Esophagus muscularis mucosa (tissue), 4 donors: ENCODE measurements at regions not wholly inside any gene's neighbourhood (a gene's known extent, or its start where the extent isn't known, plus 50 kb on each side); places are given as distances from the start of the nearest gene placed in this dataset.

ENCODE experiments used
- CTCF ChIP-seq, 3 experiments: fragments of 200-600 bp in 2 of 3; fragments of 450-650 bp in 1 of 3; sonication (generic) in 2 of 3; IDR thresholded peaks; one replicate each; pipeline ENCODE4 v1.5.1; 2017 to 2019; ENCODE audit warnings: antibody characterized with exemption in 3 of 3, mild to moderate bottlenecking in 2 of 3, moderate library complexity in 1 of 3
- EP300 ChIP-seq: sonication (generic); formaldehyde crosslinking; IDR thresholded peaks from one replicate; pipeline ENCODE4 v1.6.1; 2017; ENCODE audit warnings: antibody characterized with exemption
- POLR2A ChIP-seq: fragments of 450-650 bp; IDR thresholded peaks from one replicate; pipeline ENCODE4 v1.6.1; 2017; ENCODE audit warnings: antibody characterized with exemption, moderate library complexity, mild to moderate bottlenecking, low read depth
- POLR2AphosphoS5 ChIP-seq, 2 donors: sonication (generic); formaldehyde crosslinking; IDR thresholded peaks; one replicate each; pipeline ENCODE4 v1.6.1; 2017; ENCODE audit warnings: antibody characterized with exemption in 2 of 2

GRCh38 chr7:46963719-46964118 is 618.2 kb downstream of the TNS3 start:
- TF ChIP-seq CTCF (IDR thresholded peaks at IDR 0.05) (no peak), POLR2AphosphoS5 (IDR thresholded peaks at IDR 0.05) (no peak), POLR2A (no peak), EP300 (no peak)
